ENCODE measurements at regions not wholly inside any gene's neighbourhood (a gene's known extent, or its start where the extent isn't known, plus 50 kb on each side); places are given as distances from the start of the nearest gene placed in this dataset.

DNA sequence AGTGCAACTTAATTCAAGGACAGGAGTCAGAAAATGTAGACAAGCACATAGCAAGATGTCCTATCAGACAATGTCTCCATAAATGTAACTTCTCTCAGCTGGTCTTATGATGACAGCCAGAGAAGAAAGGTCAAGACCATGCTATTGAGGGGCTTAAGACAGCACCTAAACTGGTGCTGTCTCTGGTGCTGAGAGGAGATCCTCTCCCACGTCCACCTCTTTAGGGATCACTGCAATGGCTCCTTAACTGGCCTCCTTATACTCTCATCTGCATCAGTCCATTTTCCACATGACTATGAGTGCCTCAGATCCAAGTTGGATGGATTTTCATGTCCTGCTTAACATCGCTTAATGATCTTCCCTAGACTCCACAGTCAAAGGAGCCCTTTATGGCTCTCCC lies 210.6 kb downstream of the ARL4A start:
- 67 to 85% methylated on average over 1 to 2 of the region's 2 CpGs for WGBS, 2 donors (ENCODE audit: low coverage in 1 of 2)
- peaks cover 0 to 9% (median 2%) of the 10 kb centered on the region in 3 donors for H3K4me1 ChIP-seq
- no peak overlapping the region for H3K4me3 ChIP-seq
- no peaks in the 10 kb centered on the region for H3K9me3 ChIP-seq
- TF ChIP-seq POLR2A (IDR thresholded peaks at IDR 0.05) (no peak), EP300 (IDR thresholded peaks at IDR 0.05) (no peak), POLR2AphosphoS5 (IDR thresholded peaks at IDR 0.05) (no peak)
- TF ChIP-seq, protein P1, sequence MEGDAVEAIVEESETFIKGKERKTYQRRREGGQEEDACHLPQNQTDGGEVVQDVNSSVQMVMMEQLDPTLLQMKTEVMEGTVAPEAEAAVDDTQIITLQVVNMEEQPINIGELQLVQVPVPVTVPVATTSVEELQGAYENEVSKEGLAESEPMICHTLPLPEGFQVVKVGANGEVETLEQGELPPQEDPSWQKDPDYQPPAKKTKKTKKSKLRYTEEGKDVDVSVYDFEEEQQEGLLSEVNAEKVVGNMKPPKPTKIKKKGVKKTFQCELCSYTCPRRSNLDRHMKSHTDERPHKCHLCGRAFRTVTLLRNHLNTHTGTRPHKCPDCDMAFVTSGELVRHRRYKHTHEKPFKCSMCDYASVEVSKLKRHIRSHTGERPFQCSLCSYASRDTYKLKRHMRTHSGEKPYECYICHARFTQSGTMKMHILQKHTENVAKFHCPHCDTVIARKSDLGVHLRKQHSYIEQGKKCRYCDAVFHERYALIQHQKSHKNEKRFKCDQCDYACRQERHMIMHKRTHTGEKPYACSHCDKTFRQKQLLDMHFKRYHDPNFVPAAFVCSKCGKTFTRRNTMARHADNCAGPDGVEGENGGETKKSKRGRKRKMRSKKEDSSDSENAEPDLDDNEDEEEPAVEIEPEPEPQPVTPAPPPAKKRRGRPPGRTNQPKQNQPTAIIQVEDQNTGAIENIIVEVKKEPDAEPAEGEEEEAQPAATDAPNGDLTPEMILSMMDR (IDR thresholded peaks at IDR 0.05): no peak
- no peak for ATAC-seq
- H3K27me3 ChIP-seq: no peaks in the 10 kb centered on the region
- H3K27ac ChIP-seq: no peak overlapping the region
- H3K36me3 ChIP-seq: no peaks in the 10 kb centered on the region

DNA sequence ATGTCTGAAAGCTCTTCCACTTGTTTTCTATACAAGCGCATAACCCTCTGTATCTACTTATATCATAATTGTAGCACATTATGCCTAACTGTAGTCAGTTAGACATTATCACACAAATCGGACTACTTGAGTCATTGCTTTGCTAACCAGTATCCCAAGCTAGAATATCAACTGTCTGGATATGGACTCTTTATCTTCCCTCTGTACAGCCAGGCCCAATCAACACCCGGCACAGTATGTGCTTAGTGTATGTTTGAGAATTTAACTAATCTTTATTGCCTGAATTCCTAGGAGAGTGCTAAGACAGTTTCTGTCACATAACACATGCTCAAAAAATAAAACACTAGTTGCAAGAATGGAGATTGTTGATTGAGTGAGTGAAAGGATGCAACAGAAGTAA lies 211.2 kb downstream of the ARL4A start:
- no peak for ATAC-seq
- H3K27me3 ChIP-seq: no peaks in the 10 kb centered on the region
- no peaks in the 10 kb centered on the region for H3K36me3 ChIP-seq
- no peaks in the 10 kb centered on the region for H3K9me3 ChIP-seq
- no peak overlapping the region for H3K27ac ChIP-seq
- peaks cover 0 to 9% (median 2%) of the 10 kb centered on the region in 3 donors for H3K4me1 ChIP-seq
- no peak for TF ChIP-seq POLR2AphosphoS5 (IDR thresholded peaks at IDR 0.05)
- TF ChIP-seq EP300 (IDR thresholded peaks at IDR 0.05): no peak
- TF ChIP-seq, protein P1 (IDR thresholded peaks at IDR 0.05): no peak
- TF ChIP-seq POLR2A (IDR thresholded peaks at IDR 0.05): no peak
- no peak overlapping the region for H3K4me3 ChIP-seq
- WGBS, 2 donors (ENCODE audit: low coverage in 1 of 2): 93 to 95% methylated on average over 3 of the region's 3 CpGs

DNA sequence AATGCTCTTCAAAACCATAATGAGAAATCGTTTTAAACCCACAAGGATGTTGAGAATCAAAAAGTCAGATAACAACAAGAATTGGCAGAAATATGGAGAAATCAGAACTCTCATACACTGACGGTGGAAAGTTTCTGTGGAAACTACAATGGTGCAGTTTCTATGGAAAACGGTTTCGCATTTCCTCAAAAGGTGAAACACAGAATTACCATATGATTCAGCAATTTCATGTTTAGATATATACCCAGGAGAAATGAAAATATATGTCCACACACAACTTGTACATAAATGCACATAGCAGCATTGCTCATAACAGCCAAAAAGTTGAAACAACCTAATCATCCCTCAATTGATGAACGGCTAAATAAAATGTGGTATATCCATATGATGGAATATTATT lies 218.2 kb downstream of the ARL4A start:
- Histone ChIP-seq H3K9me3 (no peaks in the 10 kb centered on the region), H3K27me3 (no peaks in the 10 kb centered on the region), H3K4me1 (no peaks in the 10 kb centered on the region), H3K4me3 (no peak overlapping the region), H3K36me3 (no peaks in the 10 kb centered on the region), H3K27ac (no peak overlapping the region)
- ATAC-seq: no peak
- TF ChIP-seq POLR2AphosphoS5 (IDR thresholded peaks at IDR 0.05): no peak
- WGBS, 2 donors (ENCODE audit: low coverage in 1 of 2): 83 to 86% methylated on average over 5 of the region's 5 CpGs

DNA sequence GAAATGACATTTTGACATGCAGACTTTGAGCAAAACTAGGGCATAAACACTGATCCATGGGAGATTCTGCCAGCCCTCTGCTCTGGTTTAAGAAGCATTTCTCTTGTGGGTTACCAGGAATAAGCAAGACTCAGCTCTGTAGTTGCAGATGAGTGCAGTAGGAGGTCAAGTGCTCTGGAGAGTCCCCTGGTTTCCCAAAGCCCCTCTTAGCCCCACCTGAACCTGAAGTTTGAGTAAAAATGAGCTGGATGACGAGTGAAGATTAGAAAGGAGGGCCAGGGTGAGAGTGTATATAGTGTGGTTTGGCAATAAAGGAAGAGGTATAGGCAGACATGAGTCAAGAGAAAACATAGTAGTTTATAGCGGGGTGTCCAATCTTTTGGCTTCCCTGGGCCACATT lies 220.3 kb downstream of the ARL4A start:
- Histone ChIP-seq H3K9me3 (no peaks in the 10 kb centered on the region), H3K4me3 (no peak overlapping the region), H3K36me3 (no peaks in the 10 kb centered on the region), H3K27me3 (no peaks in the 10 kb centered on the region), H3K4me1 (no peaks in the 10 kb centered on the region), H3K27ac (no peak overlapping the region)
- 100% methylated on average over 2 of the region's 2 CpGs; no CpG with 5 or more reads in 1 of the 2 donors for WGBS, 2 donors (ENCODE audit: low coverage in 1 of 2)
- no peak for ATAC-seq
- TF ChIP-seq, protein P1 (IDR thresholded peaks at IDR 0.05): no peak
- no peak for TF ChIP-seq POLR2A (IDR thresholded peaks at IDR 0.05)
- no peak for TF ChIP-seq EP300 (IDR thresholded peaks at IDR 0.05)
- no peak for TF ChIP-seq POLR2AphosphoS5 (IDR thresholded peaks at IDR 0.05)

DNA sequence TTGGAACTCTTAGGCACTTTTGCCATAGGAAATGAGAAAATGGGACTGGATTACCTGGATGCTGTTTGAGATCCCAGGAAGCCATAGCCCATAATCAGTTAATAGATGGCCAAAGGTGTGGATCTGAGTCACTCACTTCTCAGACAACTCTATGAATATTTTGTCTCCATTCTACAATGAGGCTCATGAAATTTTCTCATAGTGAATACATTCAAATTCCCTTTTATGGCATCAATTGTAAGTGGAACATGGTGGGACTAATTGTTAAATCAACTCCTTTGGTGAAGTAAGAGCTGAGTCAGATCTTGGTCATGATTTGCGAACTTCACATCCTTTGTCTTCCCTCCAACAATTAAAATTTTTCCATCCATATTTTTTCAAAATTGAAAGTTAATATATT lies 222.1 kb downstream of the ARL4A start:
- Histone ChIP-seq H3K9me3 (no peaks in the 10 kb centered on the region), H3K27me3 (no peaks in the 10 kb centered on the region), H3K27ac (no peak overlapping the region), H3K36me3 (no peaks in the 10 kb centered on the region), H3K4me1 (no peaks in the 10 kb centered on the region), H3K4me3 (no peak overlapping the region)
- ATAC-seq: no peak
- TF ChIP-seq EP300 (IDR thresholded peaks at IDR 0.05) (no peak), POLR2A (IDR thresholded peaks at IDR 0.05) (no peak), POLR2AphosphoS5 (IDR thresholded peaks at IDR 0.05) (no peak)
- TF ChIP-seq, protein P1 (IDR thresholded peaks at IDR 0.05): no peak
- 83 to 86% methylated on average over 1 of the region's 1 CpG for WGBS, 2 donors (ENCODE audit: low coverage in 1 of 2)
